NCI-H1105 treated with DMSO at 0.1 percent for 48 hours (cell line): ENCODE measurements at regions not wholly inside any gene's neighbourhood (a gene's known extent, or its start where the extent isn't known, plus 50 kb on each side); places are given as distances from the start of the nearest gene placed in this dataset.

Experiments used
- DNase-seq: peaks from one replicate; lab custom pipeline; 2025; lab: John Stamatoyannopoulos, UW

- no peak for DNase-seq
These were observed 184.1 kb upstream of the IVNS1ABP start for GRCh38 chr1:185501099-185501498.

- no peak for DNase-seq
These were observed 183.1 kb upstream of the IVNS1ABP start for GRCh38 chr1:185500001-185500626.

DNA sequence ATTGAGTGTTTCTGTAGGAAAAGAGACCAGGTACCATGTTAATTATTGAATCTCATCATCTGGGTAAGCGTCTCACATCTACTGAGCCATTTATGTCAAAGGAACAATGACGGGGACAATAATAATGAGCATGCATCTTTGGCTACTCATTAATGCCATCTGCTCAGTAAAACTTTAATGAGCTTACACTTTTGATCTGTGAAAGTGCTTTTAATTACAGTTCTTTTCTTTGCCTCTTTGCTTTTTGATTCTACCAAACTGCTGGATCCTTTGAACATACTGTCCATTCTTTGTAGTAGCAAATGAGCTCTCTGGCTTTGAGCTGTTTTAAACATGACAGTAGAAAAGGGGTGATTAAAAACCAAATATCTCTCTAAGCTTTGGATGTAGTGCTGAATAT lies 181.2 kb upstream of the IVNS1ABP start:
- DNase-seq: peak; percentile 59

DNA sequence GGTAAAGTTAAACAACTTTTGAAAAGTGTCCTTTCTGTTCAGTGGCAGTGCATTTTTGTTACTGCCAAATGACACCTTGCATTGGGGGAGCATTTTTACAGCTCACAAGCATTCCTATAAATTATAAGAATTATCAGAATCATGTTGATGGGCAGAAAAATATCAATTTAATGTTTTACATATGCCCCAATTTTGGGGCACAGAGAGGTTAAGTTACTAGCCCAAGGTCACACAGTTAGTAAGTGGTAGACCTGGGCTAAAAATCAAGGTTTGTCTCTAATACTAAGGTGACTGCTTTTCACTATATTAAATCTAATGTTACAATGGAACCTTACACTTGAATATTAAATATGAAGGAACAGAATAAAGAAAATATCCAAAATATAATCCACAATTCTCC lies 180.1 kb upstream of the IVNS1ABP start:
- DNase-seq: no peak

DNA sequence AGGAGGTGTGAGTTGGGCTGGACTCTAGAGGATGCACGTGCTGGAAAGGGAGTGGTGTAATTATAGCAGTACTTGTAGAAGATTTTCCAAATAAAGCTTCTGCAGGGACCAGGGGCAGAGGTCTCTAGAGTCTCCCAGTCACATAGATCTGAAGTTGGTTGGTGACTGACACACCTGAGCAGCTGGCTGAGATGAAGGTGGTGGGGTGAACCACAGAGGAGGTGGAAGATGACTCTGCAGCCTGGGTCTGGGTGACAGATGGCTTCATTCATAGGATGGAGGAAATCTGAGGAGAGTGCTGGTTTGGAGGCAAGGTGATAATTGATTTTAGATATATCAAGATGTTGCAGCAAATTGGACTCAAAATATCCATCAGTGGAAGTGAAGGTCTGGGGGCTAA lies 178.9 kb upstream of the IVNS1ABP start:
- DNase-seq: no peak

DNA sequence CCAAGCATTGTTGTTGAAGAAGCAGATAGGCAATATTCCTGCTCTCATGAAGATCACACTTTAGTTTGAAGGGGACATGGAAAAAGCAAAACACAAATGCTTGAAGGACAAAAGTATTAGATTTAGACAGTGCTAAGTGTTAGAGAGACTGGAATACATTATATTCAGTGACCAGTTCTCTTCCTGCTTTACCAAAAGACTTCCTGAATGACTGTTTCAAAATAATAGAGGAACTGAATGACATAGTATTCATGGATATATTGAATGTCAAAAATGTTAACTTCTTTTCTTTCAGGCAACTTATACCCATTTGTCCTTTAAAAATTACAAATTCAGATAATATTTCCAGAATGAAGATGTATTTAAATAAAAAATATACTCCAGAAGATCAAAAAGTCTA lies 178.0 kb upstream of the IVNS1ABP start:
- DNase-seq: no peak

DNA sequence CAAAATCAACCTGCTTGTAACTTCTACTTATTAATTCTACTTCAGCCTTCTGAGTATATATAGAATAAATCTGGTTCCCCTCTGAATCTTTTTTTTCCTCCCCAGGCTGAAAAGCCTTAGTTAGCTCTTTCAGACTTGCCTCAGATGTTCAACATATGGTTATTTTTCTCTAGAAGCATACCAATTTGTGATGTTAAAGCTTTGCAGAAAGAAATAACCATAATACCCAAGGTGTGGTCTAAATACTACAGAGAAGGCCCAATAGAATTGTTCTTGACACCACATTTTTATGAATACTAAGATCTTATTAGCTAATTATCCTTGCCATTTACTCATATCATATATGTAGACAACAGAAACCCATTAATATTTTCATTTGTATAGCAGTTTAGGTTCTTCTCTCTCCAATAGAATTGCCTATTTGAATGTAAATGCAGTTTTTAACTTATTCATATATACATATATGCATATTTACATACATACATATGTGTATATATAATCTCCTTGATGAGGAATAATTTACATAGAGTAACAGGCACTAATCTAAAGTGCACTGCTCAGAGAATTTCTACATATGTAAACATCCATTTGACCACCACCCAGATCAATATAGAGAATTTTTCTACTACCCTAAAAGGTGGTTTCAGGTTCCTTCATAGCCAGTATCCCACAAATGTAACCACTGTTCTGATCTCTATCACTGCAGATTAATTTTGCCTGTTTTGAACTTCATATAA lies 175.2 kb upstream of the IVNS1ABP start:
- DNase-seq: no peak

DNA sequence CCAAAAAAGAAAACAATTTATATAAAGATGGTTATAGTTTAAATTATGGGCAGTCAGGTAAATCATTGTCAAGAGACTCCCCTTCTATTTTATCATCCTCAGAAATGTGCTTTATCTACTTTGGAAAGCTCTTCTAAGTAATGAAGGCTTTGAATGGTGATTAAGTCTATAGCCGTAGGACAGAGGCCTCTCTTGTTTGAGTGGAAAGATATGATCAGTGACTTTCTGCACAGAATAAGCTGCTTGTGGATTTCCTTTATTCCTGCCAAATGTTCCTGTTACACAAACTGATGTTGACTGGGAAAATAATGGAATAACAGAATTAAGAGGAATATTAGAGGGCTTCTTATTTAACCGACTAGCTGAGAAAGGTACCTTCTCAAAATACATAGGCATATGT lies 174.6 kb upstream of the IVNS1ABP start:
- DNase-seq: no peak

DNA sequence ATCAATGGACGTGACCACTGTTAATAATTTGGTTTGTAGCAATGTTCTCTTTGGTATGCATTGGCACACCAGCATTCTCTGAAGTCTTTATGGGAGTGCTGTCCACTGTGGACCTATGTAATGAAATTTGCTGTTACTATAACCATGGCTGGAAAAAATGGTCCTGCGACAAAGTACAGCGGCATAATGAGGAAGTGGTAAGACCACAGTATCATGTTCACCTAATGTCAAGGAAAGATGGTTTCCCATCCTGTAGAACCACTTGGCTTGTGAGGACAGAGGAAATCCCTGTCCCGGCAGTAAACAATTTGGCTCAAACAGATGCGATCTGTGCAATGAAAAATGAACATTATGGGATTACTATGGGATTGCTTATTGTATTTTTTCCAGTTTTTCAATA lies 173.9 kb upstream of the IVNS1ABP start:
- no peak for DNase-seq

DNA sequence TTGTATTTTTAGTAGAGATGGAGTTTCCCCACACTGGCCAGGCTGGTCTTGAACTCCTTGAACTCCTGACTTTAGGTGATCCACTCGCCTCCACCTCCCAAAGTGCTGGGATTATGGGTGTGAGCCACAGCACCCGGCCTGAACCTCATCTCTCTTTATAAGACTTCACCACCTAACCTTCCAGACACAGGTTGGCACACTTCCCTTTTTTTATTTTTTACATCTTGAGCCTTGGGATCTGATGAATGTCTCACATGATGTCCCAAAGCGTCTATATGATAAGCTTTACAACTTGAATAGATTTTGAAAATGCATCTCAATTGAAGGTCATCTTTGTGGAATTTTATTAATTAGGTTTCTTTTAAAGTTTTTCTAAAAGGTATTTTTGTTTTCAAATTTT lies 172.4 kb upstream of the IVNS1ABP start:
- no peak for DNase-seq

DNA sequence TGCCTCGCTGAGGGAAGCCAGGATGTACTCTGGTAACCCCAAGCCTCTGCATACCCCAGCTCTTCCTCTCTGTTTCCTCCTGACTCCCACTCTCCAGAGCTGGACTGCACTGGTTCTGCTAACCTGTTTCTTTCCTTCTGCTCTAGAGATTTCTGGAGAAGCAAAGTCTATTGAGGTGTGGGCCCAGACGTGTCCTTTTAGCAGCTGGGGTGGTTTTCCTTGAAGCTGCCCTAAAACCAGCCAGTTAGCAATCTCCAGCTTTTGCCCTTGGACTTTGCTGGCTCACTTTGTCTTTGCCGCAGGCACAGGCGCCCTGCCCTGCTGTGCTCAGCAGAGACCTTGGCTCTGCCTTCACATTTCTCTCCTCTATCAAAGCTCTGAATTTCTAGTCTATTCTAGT lies 171.8 kb upstream of the IVNS1ABP start:
- no peak for DNase-seq

DNA sequence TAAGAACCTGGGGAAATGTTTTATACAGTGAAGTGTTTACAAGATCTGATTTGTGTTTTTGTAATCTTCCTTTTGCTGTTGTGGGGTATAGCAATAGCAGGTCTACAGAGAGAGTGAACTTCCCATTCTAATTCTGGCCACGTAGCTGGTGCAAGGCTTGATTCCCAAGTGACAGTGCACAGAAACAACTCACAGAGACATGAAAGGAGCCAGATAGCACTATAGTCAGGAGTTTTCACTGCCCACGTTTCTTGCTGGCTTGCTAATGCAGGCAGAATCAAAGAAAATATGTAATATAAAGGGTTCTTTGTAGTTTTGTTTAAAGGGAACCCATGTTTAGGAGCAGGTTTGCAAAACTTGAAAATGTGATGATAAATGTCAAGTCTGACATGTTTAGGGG lies 170.9 kb upstream of the IVNS1ABP start:
- no peak for DNase-seq

DNA sequence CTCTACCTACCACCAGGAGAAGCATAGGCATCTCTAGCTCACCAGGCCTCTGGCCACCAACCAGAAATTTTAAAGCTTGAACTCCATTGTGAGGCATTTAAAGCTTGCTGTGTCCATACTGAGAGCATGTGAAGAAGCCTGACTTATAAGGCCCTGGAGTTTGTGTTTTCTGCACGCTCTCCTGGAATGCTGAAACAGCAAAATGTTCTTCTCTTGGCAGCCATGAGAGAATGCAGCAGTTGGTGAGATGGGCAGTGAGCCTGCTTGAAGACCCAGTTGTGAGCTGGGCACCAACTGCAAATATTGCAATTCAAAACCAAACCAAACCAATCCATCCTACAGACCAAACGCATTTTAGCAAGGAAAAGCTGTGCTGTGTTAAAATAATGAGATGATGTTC lies 170.0 kb upstream of the IVNS1ABP start:
- no peak for DNase-seq

DNA sequence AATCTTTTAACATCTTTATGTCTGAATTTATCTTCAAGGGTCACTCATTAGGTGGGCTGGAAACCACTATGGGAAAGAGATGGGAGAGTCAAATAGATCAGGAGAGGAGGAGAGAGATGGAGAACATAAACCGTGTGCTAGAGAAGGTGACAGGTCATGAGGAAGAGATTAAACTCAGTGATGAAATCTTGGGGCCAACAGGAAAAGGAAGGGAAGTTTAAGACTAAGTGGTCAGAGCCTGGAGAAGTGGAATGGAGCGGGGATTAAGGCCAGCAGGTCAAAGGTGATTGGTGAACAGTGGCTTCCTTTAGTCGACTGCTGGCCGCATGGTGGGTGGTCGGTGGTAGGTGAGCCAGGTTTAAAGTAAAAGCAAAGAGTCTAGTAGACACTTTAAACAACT lies 169.3 kb upstream of the IVNS1ABP start:
- no peak for DNase-seq

DNA sequence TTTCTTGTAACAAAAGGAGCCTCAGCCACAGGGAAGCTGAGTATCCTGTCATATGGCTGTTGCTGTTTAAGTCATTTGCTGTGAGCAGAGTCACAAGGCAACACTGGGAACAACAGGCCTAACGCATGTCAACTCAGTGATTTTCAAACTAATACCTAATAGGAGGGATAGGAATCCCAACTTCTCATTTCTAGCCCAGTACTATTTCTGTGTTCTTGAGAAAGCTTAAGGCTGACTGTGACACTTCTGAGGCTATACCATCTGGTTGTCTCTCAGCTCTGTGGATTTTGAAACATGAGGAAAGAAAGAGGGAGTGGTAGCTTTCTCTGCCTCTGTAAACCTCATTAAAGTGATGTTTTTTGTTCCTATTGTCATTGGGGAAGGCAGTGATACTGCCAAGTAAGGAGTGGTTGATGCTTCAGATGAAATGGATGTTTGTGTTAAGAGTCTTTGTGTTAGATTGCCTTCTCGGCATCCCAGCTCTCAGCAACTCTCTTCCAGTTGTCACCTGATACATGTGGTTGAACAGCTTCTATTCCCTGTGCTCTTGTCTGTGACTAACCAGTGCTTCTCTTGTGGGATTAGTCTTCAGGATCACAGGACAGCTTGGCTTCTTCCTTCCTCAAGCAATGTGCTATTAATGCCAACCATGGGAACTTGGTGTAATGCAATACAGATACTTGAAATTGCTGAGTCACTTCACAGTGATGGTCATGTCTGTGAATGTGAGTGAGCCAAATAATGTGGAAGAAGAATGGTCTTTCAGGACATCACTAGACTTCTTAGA lies 166.8 kb upstream of the IVNS1ABP start:
- peak; percentile 38 for DNase-seq

- DNase-seq: no peak
These were observed 166.2 kb upstream of the IVNS1ABP start for GRCh38 chr1:185483217-185483616.

DNA sequence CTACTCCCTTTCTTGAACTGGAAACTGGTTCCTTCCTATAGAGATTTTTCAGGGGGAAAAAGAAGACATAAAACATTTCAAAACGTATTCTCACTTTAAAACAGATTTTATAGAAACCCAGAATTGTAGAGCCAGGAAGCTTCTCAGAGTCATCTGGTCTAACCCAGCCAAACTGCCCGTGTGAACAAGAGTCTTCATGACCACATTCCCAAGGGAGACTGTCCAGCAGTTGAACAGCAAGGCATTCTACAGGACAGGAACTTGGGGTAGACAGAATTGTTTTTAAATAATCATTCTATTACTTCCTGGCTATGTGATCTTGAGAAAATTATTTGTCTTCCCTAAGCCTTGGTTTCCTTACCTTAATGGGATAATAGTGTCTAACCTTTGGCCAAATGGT lies 163.5 kb upstream of the IVNS1ABP start:
- DNase-seq: no peak

DNA sequence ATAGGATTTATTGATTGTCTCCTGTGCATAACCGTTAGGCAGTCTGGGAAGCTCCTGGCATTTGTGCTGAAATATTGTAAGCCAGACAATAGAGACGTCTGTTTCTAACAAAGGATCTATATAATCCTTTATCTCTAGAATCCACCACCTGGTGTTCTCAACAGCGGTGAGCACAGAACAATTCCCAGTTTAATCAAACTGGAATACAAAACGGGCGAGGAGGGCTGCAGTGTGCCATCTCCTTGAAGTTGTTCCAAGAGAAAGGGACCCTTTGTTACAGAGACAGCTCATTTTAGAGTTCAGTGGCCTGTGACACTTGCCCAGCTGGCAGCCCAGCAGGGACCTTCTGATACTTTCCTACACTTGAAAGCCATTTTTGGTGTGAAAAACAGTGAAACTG lies 162.8 kb upstream of the IVNS1ABP start:
- DNase-seq: peak; percentile 57

DNA sequence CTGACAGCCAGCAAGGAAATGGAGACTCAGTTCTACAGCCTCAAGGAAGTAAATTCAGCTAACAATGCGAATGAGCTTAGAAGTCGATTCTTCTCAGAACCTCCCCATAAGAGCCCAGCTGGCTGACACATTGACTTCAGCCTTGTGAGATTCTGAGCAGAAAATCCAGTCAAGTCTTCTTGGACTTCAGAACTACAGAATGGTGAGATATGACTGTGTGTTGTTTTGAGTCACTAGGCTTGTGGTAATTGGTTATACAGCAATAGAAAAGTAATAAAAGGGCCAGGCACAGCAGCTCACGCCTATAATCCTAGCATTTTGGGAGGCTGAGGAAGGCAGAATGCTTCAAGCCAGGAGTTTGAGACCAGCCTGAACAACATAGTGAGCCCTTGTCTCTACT lies 161.8 kb upstream of the IVNS1ABP start:
- DNase-seq: no peak

- peak; percentile 31 for DNase-seq
These were observed 160.9 kb upstream of the IVNS1ABP start for GRCh38 chr1:185477638-185478580.

DNA sequence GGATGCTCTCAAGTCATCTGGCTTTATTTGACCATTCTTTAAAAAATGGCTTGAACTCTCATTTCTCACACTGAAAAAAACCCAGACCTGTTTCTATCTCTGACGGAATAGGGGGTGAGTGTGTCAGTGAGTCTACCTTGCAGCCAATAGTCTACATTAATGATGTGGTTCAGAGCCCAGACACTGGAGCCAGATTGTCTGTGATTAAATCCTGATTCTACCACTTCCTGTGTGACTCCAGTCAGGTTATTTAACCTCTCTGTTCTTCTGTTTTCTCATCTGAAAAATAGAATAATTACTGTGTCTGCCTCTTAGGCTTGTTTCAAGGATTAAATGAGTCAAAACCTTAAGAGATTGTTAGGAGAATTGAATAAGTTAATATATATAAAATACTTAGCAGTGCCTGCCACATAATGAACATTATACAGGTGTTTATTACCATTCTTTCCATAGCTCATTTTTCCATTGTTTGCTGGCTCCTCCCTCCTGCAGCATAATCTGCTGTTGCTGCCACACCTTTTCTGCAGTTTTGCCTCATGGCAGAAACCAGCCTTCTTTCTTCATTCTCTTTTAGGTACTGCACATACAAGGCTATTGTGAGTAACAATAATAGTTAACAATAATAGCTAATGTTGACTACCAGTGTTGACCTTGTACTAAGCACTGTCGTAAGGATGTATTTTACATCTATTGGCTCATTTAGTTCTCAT lies 157.6 kb upstream of the IVNS1ABP start:
- DNase-seq: no peak
